HS-27A (cell line): ENCODE measurements at regions not wholly inside any gene's neighbourhood (a gene's known extent, or its start where the extent isn't known, plus 50 kb on each side); places are given as distances from the start of the nearest gene placed in this dataset.

ENCODE experiments used
- DNase-seq: peaks from one replicate; pipeline ENCODE4 v3.0.0-alpha.2; 2012; ENCODE audit warnings: low read depth, missing footprints

DNA sequence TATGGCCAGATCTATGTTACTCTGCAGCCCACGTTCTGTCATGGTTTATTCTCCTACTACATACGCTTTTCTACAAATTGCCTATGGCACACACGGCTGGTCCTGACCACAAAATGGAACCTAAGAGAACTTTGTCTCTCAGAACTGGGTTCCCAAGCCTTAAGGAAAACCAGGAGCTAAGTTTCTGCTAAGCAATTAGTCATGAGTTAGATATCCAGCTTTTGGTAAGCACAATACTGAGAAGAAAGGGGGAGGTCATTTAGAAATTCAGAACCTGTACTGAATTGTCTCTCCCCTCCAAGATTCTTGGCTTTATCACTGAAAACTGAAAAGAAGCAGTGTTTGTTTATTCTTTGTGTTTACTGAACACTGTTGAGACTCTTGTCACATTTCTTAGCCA is 283.5 kb upstream of the TANK start:
- DNase-seq = no peak

DNA sequence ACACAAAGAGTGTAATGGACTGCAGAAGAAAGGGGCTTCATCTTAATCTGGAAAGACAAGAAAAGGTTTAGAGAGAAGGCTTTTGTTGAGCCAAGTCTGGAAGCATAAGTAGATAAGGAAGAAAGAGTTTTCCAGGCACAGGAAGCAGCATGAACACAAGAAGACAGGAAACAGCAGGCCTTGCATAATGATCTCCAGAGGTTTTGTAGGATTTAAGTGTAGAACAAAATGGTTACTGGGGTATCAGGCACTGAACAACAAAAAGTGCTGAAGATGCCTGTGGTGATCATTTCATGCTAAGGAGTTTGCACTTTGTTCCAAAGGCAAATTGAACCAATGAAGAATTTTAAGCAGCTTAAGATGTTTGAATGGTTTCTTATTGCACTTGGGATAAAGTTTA is 281.6 kb upstream of the TANK start:
- DNase-seq = no peak

DNA sequence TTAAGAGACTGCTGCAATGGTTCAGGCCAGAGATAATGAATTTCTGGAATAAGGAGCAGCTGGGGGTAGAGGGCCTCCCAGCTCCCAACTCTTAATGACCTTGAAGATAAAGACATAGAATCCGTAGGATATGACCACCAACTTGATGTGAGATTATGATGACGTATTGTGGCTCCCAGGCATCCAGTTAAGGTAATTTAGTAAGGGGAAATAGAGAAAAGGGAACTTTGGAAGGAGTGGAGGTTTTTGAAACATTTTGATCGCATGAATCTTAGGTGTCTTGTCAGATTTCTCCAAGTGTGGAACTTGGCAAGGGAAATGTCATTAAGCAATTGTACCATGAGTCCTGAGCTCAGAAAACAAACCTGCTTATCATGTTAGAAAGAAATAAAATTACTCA is 277.3 kb upstream of the TANK start:
- no peak for DNase-seq

DNA sequence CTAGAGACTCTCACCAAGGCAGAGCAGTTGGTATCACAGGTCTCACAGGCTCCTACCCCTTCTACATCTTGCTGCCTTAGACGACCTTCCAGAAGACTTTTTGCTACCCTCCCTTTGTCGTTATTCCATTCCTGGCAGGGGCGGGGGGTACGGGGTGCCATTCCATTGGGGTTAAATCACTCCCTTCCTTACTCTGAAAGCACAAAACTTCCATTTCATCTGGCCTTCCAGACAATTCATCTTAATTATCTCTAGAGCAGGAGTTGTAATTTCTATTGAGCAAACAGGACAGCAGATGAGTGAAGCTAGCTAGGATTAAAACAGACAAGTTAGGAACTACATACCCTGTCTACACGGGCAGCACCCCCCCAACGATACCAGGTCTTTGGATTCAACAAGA is 276.2 kb upstream of the TANK start:
- DNase-seq = no peak

DNA sequence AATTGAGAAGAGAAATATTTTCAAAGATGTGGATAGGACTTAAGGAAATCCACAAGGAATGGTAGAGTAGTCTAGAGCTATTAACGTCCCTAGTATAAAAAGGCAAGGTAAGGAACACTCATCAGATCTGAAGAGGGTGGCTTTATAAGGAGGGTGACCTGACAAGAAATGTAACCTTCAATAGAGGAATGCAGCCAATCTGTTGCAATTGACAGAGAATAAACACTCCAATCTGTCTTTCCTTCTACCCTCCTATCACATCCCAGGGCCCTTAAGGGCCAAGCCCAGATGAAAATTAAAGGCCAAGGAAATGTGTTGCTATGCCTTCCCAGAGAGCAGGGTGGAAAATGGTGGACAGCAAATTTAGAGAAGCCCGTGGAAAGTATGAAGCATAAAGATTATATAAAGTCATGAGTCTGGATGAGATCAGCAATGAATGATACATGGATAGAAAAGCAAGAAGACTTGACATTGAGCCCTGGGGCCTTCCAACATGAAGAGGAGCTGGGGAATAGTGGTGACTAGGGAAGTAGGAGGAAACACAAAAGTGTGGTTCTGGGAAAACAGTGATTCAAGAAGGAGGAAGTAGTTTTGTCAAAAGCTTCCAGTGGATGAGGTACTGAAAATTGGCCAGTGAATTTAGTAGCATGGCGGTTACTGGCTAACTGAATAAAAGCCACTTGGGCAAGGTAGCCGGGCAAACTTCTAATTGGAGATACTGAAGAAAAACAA is 270.6 kb upstream of the TANK start:
- DNase-seq = no peak

DNA sequence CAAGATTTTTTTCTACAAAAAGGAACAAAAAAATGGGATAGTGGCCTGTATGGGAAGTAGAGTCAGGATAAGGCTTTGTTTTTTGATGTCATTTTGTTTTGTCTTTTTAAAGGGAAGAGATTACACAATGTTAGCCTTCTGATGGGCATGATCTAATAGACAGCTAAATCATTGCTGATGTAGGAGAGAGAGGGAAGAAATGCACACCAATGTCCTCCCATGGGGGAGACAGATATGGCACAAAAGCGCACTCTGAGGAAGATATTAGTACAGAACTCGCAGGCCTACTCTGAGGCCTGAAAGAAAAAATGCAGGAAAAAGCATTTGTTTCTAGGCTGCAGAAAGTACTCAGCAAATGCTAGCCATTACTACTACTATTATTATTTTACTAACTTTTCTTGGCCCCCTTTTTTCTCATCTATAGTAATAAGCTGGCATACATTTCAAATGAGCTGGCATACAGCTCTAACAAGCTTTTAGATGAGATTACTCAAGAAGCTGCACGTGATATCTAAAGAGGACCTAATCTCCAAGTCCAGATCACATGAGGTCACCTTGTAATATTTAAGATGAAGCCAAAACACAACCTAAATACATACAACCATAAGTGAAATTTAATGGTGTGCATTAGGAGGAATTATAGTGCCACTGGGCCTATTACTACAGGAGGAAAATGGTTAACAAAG is 269.4 kb upstream of the TANK start:
- no peak for DNase-seq

DNA sequence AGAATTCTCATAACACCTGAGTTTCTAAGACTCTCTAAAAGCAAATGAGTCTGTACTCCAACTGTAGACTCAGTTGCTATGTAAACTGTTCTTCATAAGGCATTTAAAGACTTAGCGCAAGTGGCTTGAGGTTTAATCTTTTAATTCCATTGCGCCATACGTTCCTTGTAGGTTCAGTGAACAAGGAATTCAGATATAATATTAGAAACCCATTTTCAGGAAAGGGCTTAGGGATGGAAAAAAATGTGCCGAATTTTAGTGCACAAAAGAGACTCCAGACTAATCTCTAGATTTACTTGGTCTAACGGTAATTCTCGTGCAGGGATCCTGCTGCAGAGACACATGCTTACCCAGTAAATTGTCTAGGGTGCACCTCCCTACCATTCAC is 268.9 kb upstream of the TANK start:
- no peak for DNase-seq

DNA sequence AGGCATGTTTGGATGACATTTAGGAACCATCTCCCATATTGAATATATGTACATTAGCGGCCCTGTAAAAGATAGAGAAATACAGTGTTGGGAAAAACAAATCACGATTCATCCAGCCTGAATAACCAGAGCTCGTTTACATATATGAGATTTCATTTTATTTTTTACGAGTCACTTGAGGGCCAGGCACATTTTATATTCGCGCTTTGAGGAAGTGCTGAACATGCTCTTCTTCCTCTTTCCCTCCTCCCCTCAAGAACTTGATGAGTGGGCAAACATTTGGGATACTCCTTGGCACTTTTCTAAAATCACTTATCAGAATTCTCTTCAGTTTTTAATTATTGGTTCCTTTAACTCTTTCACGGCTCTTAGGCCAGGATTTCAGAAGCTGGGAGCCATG is 268.0 kb upstream of the TANK start:
- no peak for DNase-seq

DNA sequence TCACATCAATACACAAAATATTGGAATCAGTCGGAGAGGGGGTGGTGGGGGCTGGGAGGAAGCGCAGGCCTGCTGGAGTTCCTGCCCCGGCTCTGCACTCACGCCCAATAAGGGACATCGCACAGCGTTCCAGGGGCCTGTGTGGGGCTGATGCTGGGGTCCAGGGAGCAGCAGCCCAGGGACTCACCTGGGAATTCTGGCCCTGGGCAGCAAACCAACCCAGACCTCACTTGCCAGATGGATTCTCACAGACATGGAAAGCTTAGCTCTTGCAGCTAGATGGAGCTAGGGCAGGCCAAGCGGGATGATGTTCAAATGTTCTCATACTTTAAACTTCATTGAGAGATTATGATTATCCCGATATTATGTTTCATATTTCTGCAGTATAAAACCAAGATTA is 266.6 kb upstream of the TANK start:
- no peak for DNase-seq

DNA sequence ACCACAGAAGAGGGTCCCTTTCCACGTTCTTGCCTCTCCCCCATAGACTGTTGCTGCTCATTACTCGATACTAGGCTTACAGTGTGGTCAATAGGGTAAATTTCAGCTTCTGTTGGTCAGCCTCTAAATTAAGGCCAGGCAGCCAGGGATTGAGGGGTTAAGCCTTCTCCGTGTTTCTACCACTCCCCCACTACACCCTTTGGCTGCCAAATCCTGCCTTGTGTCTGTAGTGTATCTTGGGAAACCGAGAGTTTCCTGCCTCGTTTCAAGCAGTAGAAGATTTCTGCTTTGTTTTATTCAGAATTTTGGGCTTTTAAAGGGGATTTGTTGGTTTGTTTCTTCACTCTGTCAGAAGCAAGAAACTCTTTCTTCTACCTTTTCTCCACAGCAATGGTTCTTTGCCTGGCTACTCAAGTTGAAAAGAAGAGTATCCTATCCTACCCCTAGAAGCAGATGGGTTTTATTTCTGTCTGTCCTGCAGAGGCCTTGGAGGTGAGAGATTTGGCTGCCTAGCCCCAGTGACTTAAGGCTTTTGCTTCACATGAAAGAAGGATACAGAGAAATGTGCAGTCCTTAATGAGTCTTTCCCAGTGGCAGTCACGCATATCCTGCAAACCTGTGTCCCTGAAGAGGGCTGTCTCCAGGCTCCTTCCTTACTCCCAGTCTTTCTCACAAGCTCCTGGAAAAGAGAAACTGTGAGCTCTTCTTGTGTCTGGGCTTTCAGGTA is 261.5 kb upstream of the TANK start:
- DNase-seq = no peak

DNA sequence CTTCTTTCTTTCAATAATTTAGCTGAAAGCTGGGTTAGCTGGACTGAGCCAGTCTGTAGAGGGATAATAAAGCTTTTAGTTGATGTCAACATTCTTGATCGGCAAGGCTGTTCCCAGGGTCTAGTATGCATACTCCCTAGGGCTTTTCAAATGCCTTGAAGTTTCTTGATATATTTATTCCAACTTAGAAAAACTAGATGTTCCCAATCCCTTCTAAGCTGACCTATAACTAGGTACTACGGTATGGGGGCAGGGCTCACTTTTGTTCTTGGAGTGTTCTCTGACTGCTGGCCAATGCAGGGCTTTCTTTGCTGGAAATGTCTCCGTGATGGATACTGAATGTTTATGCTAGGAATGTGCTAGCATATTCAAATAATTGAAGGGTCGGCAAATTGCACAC is 258.6 kb upstream of the TANK start:
- DNase-seq = no peak

DNA sequence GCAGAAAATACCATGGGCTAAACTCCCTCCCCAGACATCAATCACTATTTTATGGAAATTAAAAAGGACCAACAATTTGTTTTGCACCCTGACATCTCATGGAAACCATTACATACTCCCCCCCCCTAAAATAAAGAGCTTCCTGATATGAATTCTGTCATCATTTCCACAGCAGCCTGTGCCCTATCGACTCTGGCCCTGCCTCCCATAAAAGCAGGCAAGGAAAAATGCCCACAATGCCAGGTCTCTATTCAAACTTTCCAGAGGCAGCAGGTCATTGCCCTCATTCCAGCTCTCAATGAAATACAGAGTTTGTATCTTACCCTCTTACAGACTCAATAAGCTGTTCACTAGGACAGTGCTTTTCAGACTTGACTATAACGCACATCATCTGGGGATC is 254.4 kb upstream of the TANK start:
- DNase-seq = no peak

DNA sequence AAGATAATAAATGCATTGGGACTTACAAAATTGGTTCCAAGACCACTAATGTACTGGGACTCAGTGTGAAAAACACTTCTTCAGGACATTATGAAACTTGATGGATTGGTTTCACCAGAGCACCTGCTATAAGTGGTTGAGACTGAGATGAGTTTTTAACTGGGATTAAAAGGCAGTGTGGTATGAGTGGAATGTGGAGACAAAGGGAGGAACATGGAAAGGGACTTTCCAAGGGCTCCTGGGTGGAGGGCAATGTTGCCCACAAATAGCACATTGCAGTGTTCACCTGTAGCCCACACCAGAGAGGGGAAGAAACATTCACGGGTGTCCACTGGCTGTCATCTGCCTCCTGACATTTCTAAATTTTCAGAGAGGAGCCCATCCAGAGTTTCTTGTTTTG is 253.3 kb upstream of the TANK start:
- DNase-seq = no peak

DNA sequence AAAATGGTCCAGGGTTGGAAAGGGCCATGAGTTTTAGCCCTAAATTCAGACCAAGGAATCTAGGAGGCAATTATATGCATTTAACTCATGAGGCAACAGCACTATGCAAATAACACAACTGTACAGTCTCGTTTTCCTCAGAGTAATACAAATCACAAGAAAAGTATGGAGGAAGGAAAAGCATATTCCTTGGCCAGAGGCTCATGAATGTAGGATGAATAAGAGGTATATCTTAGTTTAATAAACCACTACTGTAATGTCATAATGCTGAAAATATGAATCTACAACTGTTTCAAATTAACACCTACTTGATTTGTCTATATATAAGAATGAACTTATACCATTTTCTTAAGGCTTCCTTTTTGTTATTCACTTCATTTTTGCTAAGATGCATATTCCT is 252.5 kb upstream of the TANK start:
- no peak for DNase-seq

DNA sequence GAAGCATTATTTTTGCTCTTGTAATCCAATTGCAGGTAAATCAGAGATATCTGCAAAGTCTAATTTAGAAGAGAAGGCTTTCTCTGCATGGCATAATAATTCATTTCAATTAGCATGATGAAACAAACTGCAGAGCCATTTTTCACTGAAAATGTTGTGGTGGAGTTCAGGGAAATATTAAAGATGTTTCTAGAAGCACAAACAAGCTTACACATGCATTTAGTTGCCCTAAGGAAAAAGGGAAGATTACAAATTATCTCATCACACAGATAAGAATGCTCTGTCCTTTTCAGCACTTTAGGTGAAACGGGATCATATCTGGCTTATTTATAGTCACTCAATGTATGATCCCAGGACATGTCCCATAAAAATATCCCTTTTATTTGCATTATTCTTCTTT is 252.1 kb upstream of the TANK start:
- DNase-seq = no peak

DNA sequence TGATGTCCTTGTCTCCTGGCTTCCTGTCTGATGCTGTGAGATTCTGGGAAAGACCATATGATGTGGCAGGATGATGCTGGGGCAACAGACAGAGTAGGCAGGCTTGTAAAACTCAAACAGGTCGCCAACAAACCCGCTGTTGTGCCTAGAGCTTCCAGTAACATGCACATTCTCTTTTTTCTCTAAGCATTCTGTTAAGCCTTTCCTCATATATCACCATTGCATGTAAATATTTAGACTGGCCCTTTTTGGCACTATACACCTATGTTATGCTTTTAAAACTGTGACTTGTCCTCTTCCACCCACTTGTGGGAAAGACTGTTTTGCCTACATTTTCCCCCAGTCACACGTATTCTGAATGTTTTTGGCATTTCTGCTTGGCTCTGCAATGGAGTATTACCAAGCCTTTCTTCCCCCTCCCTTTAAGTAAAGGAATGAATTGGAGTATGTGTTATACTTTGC is 250.4 kb upstream of the TANK start:
- no peak for DNase-seq

DNA sequence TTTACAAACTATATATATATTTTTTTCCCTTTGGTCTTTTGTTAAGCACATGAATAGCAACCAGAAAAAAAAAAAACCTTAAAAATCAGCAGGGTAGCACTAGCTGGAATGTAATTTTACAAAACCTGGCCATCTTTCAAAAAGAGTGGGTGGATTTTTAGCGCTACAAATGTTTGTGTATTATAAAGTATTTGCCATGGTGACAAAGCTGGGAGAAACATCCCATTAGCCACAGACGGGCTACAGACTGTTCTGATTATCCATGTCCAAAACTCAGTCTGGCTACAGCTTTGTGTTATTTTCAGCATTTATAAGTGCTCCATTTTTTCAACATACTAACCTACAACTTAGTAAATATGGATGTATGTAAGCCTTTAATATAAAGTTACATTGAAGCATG is 249.5 kb upstream of the TANK start:
- DNase-seq = no peak

DNA sequence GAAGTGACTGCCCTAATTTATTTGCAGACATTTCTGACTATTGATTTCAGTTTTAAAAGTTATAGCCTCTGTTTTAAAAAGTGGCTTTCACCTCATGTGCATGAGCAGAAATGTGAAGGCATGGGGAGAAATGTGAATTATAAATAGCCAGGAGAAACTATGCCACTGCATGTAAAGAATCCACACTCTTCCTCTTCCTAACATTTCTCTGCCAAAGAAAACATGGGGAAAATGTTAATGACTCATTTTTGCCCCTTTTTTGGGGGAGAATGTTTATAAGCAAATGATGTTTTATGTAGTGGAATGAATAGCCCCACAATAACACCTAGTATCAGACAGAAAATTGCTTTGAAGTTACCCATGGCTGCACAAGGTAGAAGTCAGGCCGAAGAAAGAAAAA is 249.0 kb upstream of the TANK start:
- no peak for DNase-seq

DNA sequence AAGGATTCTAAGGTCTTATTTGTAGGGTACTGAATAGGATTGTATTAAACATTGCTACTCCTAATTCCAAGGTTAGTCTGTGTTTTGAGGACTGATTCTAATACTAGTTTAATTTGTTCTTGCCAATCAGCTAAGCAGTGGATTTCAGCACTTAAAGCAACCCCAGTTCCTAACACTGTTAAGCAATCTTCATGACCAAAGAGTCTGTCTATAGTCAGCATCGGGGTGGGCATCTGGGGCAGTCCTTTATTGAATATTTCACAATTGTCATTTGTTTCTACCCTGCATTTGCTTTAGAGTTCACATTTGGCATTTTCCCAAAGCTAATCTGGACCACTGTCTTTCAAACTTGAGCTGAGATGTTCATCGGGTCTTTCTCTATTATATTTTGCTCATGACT is 248.0 kb upstream of the TANK start:
- no peak for DNase-seq

DNA sequence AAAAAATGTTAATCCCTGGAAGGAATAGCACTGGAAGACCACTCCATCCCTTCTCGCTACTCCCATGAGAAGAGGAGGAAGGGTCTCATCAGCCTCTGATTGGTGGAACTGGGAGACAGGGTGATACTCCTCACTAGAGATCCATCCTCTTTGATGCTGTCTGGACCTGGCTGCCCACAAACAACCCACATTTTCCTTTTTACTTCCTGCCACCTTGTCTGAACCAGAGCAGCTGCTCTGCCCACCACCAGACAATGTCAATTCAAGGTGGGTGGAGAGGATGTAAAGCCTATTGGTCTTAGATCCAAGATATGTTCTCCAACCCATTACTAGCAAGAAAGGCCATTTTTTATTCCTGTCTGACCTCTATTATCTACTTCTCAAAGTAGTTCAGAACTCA is 246.9 kb upstream of the TANK start:
- no peak for DNase-seq

DNA sequence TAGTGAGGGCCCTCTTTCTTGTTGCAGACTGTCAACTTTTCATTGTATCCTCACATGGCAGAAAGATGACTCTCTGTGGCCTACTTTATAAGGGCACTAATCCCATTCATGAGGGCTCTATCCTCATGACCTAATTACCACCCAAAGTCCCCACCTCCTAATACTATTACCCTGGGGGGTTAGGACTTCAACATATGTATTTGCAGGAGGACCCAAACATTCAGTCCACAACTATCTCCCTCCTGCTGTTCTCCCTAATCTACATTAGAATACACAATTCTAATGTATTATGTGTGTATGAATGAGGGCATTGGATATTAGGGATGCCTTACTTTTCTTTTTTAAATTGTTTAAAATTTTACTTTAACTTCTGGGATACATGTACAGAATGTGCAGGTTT is 246.0 kb upstream of the TANK start:
- DNase-seq = no peak

DNA sequence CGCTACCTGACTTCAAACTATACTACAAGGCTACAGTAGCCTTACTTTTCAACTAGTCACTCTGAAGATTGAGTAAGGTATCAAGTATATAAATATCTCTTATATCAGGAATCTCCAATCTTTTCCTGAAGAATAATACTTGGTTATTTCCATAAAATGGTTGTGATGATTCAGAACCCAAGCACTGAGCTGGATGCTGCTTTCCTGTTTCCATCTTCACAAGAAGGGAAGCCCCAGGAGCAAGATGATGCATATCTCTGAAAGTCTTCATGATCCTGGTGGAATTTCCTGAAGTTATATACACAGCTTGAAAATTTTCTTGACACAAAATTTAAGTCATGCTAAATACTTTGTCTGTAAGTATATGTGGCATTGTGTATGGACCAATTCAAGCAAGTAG is 243.9 kb upstream of the TANK start:
- no peak for DNase-seq

DNA sequence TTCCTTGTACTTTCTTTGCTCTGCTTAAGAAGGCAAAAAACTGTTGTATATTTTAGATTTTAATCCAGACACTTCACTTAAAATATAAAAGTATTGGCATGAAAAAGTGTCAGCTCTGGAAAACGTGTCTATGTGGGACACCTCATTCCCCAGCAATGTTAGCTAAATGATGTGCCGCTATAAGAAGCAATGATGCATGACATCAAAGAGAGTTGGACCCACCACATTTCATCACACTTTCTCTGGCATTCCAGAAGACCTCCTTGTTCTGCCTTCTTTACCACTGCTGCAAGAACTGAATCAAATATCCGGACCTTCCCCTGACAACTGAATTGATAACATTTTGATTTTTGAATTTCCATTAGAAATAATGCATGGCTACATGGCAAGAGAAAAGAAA is 242.4 kb upstream of the TANK start:
- no peak for DNase-seq
